Brain microvascular endothelial cell (primary cell): ENCODE measurements at regions not wholly inside any gene's neighbourhood (a gene's known extent, or its start where the extent isn't known, plus 50 kb on each side); places are given as distances from the start of the nearest gene placed in this dataset.

Experiments used
- DNase-seq: peaks from one replicate; pipeline ENCODE4 v3.0.0-alpha.2; 2020
- H3K27ac ChIP-seq: fragments of 250-450 bp; sonication (Bioruptor Pico); 2 replicates; pipeline ENCODE4 v1.5.1; 2020; ENCODE audit warnings: mild to moderate bottlenecking, moderate library complexity
- H3K27me3 ChIP-seq: fragments of 250-450 bp; sonication (Bioruptor Pico); replicated peaks from 2 replicates; pipeline ENCODE4 v1.5.1; 2020; ENCODE audit warnings: mild to moderate bottlenecking
- H3K36me3 ChIP-seq: fragments of 250-450 bp; sonication (Bioruptor Pico); replicated peaks from 2 replicates; pipeline ENCODE4 v1.5.1; 2020; ENCODE audit warnings: mild to moderate bottlenecking
- H3K4me3 ChIP-seq: 2 replicates; pipeline ENCODE4 v1.5.1; 2011; ENCODE audit warnings: low read depth, mild to moderate bottlenecking, control low read depth, low read length, moderate library complexity
- in situ Hi-C: cut with HindIII; loops from 2 replicates; pipeline ENCODE4 v1.10.0; 2017; ENCODE audit warnings: low sequenced_read_pairs, low pct_ligation_motif_present
- TF ChIP-seq, protein P1 (sequence below): IDR thresholded peaks from 2 replicates; pipeline ENCODE4 v1.5.1; 2011; ENCODE audit warnings: low read depth, mild to moderate bottlenecking, moderate library complexity, low read length, control low read depth, inconsistent platforms; ENCODE audit errors: missing control alignments

DNA sequence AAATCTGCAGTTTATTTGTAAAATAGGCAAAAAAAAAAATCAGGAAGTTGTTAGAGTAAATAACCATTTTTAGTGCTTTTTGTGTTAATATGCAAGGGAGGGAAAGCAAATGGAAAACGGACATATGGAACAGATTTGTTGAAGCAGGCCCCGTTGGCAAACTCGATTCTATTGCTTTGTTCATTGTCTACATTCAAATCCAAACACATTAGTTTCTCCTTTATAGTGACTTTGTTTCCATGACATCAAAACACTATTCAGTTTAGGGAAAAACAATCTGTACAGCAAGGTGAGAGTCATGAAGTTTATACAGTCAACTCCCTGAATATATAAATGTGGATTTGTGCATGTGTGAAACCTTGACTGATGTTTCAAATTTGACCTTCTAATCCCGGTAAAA lies 142.2 kb downstream of the FAM47A start:
- in situ Hi-C loops = no loop called here
- H3K27ac ChIP-seq = no peak overlapping the region
- H3K36me3 ChIP-seq = no peaks in the 10 kb centered on the region
- TF ChIP-seq, protein P1, sequence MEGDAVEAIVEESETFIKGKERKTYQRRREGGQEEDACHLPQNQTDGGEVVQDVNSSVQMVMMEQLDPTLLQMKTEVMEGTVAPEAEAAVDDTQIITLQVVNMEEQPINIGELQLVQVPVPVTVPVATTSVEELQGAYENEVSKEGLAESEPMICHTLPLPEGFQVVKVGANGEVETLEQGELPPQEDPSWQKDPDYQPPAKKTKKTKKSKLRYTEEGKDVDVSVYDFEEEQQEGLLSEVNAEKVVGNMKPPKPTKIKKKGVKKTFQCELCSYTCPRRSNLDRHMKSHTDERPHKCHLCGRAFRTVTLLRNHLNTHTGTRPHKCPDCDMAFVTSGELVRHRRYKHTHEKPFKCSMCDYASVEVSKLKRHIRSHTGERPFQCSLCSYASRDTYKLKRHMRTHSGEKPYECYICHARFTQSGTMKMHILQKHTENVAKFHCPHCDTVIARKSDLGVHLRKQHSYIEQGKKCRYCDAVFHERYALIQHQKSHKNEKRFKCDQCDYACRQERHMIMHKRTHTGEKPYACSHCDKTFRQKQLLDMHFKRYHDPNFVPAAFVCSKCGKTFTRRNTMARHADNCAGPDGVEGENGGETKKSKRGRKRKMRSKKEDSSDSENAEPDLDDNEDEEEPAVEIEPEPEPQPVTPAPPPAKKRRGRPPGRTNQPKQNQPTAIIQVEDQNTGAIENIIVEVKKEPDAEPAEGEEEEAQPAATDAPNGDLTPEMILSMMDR = no peak
- no peaks in the 10 kb centered on the region for H3K27me3 ChIP-seq
- DNase-seq = no peak
- no peak overlapping the region for H3K4me3 ChIP-seq

- no peaks in the 10 kb centered on the region for H3K27me3 ChIP-seq
- no peak for DNase-seq
- in situ Hi-C loops = no loop called here
- no peak overlapping the region for H3K4me3 ChIP-seq
- H3K27ac ChIP-seq = no peak overlapping the region
- TF ChIP-seq, protein P1 = no peak
- H3K36me3 ChIP-seq = no peaks in the 10 kb centered on the region
Measured at GRCh38 chrX:33987458-33987857, 144.7 kb downstream of the FAM47A start.

GRCh38 chrX:33974676-33975075 lies 157.4 kb downstream of the FAM47A start:
- no peak overlapping the region for H3K4me3 ChIP-seq
- in situ Hi-C loops = no loop called here
- TF ChIP-seq, protein P1 = no peak
- H3K27me3 ChIP-seq = no peaks in the 10 kb centered on the region
- DNase-seq = no peak
- no peak overlapping the region for H3K27ac ChIP-seq
- H3K36me3 ChIP-seq = no peaks in the 10 kb centered on the region

- TF ChIP-seq, protein P1 = no peak
- in situ Hi-C loops = no loop called here
- DNase-seq = no peak
- no peaks in the 10 kb centered on the region for H3K36me3 ChIP-seq
- no peaks in the 10 kb centered on the region for H3K27me3 ChIP-seq
- no peak overlapping the region for H3K4me3 ChIP-seq
- H3K27ac ChIP-seq = no peak overlapping the region
Measured at GRCh38 chrX:33970028-33970967, 161.8 kb downstream of the FAM47A start.

DNA sequence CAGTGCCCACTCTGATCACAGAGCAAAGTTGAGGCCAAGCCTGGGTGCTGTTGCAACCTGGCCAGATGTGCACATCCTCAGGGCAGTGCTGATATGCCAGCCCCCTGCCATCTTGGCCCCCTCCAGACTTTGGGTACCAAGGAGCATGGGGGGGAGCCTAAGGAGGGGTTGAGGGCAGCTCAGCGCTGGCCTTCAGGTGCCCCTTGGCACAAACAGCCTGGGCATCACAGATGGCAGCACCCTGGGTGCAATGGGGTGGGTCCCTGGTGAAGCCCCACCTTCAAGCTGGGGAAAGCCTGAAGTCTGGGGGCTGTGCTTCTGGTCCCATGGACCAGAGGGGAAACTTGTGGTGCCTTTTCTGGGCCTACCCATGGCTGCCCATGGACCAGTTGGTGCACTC lies 163.0 kb downstream of the FAM47A start:
- Histone ChIP-seq H3K27ac (no peak overlapping the region), H3K4me3 (no peak overlapping the region), H3K36me3 (no peaks in the 10 kb centered on the region), H3K27me3 (no peaks in the 10 kb centered on the region)
- in situ Hi-C loops = no loop called here
- TF ChIP-seq, protein P1 = no peak
- no peak for DNase-seq
